Endothelial cell of umbilical vein (primary cell): ENCODE measurements at regions not wholly inside any gene's neighbourhood (a gene's known extent, or its start where the extent isn't known, plus 50 kb on each side); places are given as distances from the start of the nearest gene placed in this dataset.

Experiments used
- BruUV-seq: library from RNA; stranded (reverse); fragments of 400-500 nt; replicated peaks from 2 replicates; lab custom pipeline; 2021; lab: Mats Ljungman, UMichigan
- CTCF ChIA-PET: fragments of 300-600, 350-600 bp; sonication (Branson Sonifier 250); formaldehyde crosslinking; loops from one replicate; lab custom pipeline; 2021; ENCODE audit warnings: antibody characterized with exemption, inconsistent platforms; lab: Charles Lee
- POLR2A ChIA-PET: fragments of 300-600, 350-600 bp; sonication (Branson Sonifier 250); formaldehyde crosslinking; loops from one replicate; lab custom pipeline; 2021; ENCODE audit warnings: antibody characterized with exemption, inconsistent platforms; lab: Charles Lee
- DNase-seq: peaks from one replicate; pipeline ENCODE4 v3.0.0-alpha.2; 2011; ENCODE audit warnings: low read depth, low spot score
- FAIRE-seq: peaks from 2 replicates; lab custom pipeline; 2011; peaks lifted over from hg19 to GRCh38; lab: Jason Lieb, UNC
- H2AFZ ChIP-seq: 2 replicates; pipeline ENCODE4 v1.6.0; 2012; ENCODE audit warnings: low read depth, low read length, control low read depth, inconsistent platforms
- H3K27ac ChIP-seq: 2 replicates; pipeline ENCODE4 v1.5.1; 2011; ENCODE audit warnings: low read depth, mild to moderate bottlenecking, control low read depth, low read length, moderate library complexity; ENCODE audit not compliant: insufficient read depth
- H3K27me3 ChIP-seq, 2 experiments: 2 replicates each; pipeline versions ENCODE4 v1.6.0 to v1.6.1; 2011; ENCODE audit warnings: low read length in 2 of 2, mixed read lengths in 1 of 2; ENCODE audit not compliant: control insufficient read depth in 2 of 2, insufficient read depth in 2 of 2
- H3K36me3 ChIP-seq, 2 experiments: 2 replicates in 1 of 2; 3 replicates in 1 of 2; pipeline ENCODE4 v1.5.1; 2011; ENCODE audit warnings: low read length in 2 of 2, mild to moderate bottlenecking in 1 of 2, moderate library complexity in 1 of 2; ENCODE audit not compliant: control insufficient read depth in 2 of 2, insufficient read depth in 2 of 2; ENCODE audit errors: extremely low read depth in 1 of 2
- H3K4me1 ChIP-seq: 3 replicates; pipeline ENCODE4 v1.5.1; 2011; ENCODE audit warnings: mild to moderate bottlenecking, low read length; ENCODE audit not compliant: control insufficient read depth, insufficient read depth; ENCODE audit errors: extremely low read depth
- H3K4me2 ChIP-seq: 2 replicates; pipeline ENCODE4 v1.6.1; 2011; ENCODE audit warnings: low read length, control low read depth, mixed read lengths; ENCODE audit not compliant: insufficient read depth
- H3K4me3 ChIP-seq, 3 experiments: fragments of 200-600 bp in 1 of 3; sonication (generic), shearing (Covaris generic) in 1 of 3; replicated peaks in 1 of 3; 2 replicates each; pipeline ENCODE4 v1.5.1; 2011 to 2016; ENCODE audit warnings: control low read depth in 3 of 3, low read length in 3 of 3, mild to moderate bottlenecking in 2 of 3, inconsistent platforms in 1 of 3, low read depth in 1 of 3, moderate library complexity in 1 of 3; ENCODE audit not compliant: insufficient read depth in 1 of 3
- H3K79me2 ChIP-seq: 2 replicates; pipeline ENCODE4 v1.6.0; 2012; ENCODE audit warnings: low read length, inconsistent platforms; ENCODE audit not compliant: control insufficient read depth, insufficient read depth
- H3K9ac ChIP-seq: replicated peaks from 2 replicates; pipeline ENCODE3; 2011; ENCODE audit warnings: low read length, control low read depth; ENCODE audit not compliant: insufficient read depth; ENCODE audit errors: extremely low read depth
- H3K9me1 ChIP-seq: replicated peaks from 3 replicates; pipeline ENCODE4 v1.6.0; 2011; ENCODE audit warnings: mild to moderate bottlenecking, low read length; ENCODE audit not compliant: control insufficient read depth, insufficient read depth; ENCODE audit errors: extremely low read depth
- H3K9me3 ChIP-seq: replicated peaks from 2 replicates; pipeline ENCODE4 v1.5.1; 2012; ENCODE audit warnings: low read length, inconsistent platforms; ENCODE audit not compliant: control insufficient read depth, insufficient read depth
- H4K20me1 ChIP-seq: replicated peaks from 2 replicates; pipeline ENCODE3; 2011; ENCODE audit warnings: mild to moderate bottlenecking, low read length; ENCODE audit not compliant: control insufficient read depth, insufficient read depth; ENCODE audit errors: extremely low read depth
- EZH2 ChIP-seq: IDR thresholded peaks from 2 replicates; pipeline ENCODE4 v1.6.1; 2012; ENCODE audit warnings: borderline replicate concordance, low read depth, mild to moderate bottlenecking, moderate library complexity, low read length, inconsistent platforms; ENCODE audit not compliant: severe bottlenecking
- FOS ChIP-seq: IDR thresholded peaks from 2 replicates; pipeline ENCODE4 v1.6.1; 2011; ENCODE audit warnings: mild to moderate bottlenecking, low read length, moderate library complexity, borderline replicate concordance; ENCODE audit not compliant: insufficient read depth
- GATA2 ChIP-seq: IDR thresholded peaks from 2 replicates; pipeline ENCODE4 v1.7.0; 2011; ENCODE audit warnings: low read depth, mild to moderate bottlenecking, moderate library complexity, mixed read lengths, low read length; ENCODE audit not compliant: insufficient read length, insufficient read depth
- JUN ChIP-seq: IDR thresholded peaks from 2 replicates; pipeline ENCODE4 v1.6.1; 2011; ENCODE audit warnings: borderline replicate concordance, low read depth; ENCODE audit not compliant: insufficient read length, insufficient read depth
- MAX ChIP-seq: IDR thresholded peaks from 2 replicates; pipeline ENCODE4 v1.6.1; 2011; ENCODE audit not compliant: insufficient read depth, insufficient read length
- MYC ChIP-seq: IDR thresholded peaks from one replicate; pipeline ENCODE4 v1.6.1; 2011; ENCODE audit warnings: mild to moderate bottlenecking, low read depth, low read length
- POLR2AphosphoS5 ChIP-seq: IDR thresholded peaks from 2 replicates; pipeline ENCODE4 v1.6.1; 2012; ENCODE audit warnings: low read depth, mild to moderate bottlenecking, control low read depth, low read length, moderate library complexity; ENCODE audit not compliant: insufficient read depth
- dilution Hi-C: fragments of 300-500 bp; cut with MboI; formaldehyde crosslinking; loops from one replicate; pipeline ENCODE4 v1.15.0; 2019; ENCODE audit warnings: low sequenced_read_pairs; ENCODE audit not compliant: extremely low pct_ligation_motif_present
- intact Hi-C: fragments of 100-400 bp; cut with micrococcal nuclease; formaldehyde crosslinking; loops from one replicate; pipeline ENCODE4 v1.10.0; 2022

GRCh38 chr4:128337863-128338262, 50.2 kb upstream of the PGRMC2 start:
- intact Hi-C loops = loop anchor here (1.0 kb wide), 2 partner anchors 15 to 50 kb away; no protein-coding TSS in a partner anchor
- DNase-seq = peak; percentile 58
- H3K79me2 ChIP-seq = no peaks in the 10 kb centered on the region

More at GRCh38 chr4:128337863-128338262, 50.2 kb upstream of the PGRMC2 start:
- ChIA-PET POLR2A (interaction anchor here (0.7 kb wide), 1 partner anchor 23 kb away, joined by 3 read pairs; no protein-coding TSS in a partner anchor), CTCF (interaction anchor here (1.4 to 3.2 kb wide), 4 partner anchors 9 to 42 kb away, joined by 3 to 18 read pairs (median 4); no protein-coding TSS in a partner anchor)
- peak overlapping the region; percentile 72 for H3K4me2 ChIP-seq
- H3K9me3 ChIP-seq = no peaks in the 10 kb centered on the region
- H3K27ac ChIP-seq = peak overlapping the region; percentile 81
- no peaks in the 10 kb centered on the region for H4K20me1 ChIP-seq
- peak overlapping the region; percentile 4 for H2AFZ ChIP-seq
- H3K9me1 ChIP-seq = no peaks in the 10 kb centered on the region
- H3K36me3 ChIP-seq = no peaks in the 10 kb centered on the region
- dilution Hi-C loops = no loop called here
- peak; percentile 86 for FAIRE-seq
- TF ChIP-seq EZH2 (no peak), MAX (no peak), GATA2 (peak; percentile 73), JUN (peak; percentile 47), MYC (no peak), FOS (peak; percentile 27), POLR2AphosphoS5 (peak; percentile 79)
- H3K9ac ChIP-seq = peak overlapping the region; percentile 52
- H3K4me1 ChIP-seq = peaks cover 20% of the 10 kb centered on the region
- H3K27me3 ChIP-seq = no peaks in the 10 kb centered on the region
- no TSS peak for BruUV-seq
- H3K4me3 ChIP-seq = no peak overlapping the region
